Heart right ventricle (tissue), 16 donors: ENCODE measurements at regions not wholly inside any gene's neighbourhood (a gene's known extent, or its start where the extent isn't known, plus 50 kb on each side); places are given as distances from the start of the nearest gene placed in this dataset.

ENCODE experiments used
- ATAC-seq, 8 donors: fragments of 200-7000 bp; cut with Tn5 transposase; one replicate each; pipeline ENCODE4 v1.9.1; 2020; ENCODE audit warnings: mild to moderate bottlenecking in 8 of 8, moderate library complexity in 8 of 8, moderate number of reproducible peaks in 1 of 8
- DNase-seq, 2 donors: peaks; one replicate each; pipeline ENCODE4 v3.0.0-alpha.2; 2020
- H3K27ac ChIP-seq, 10 donors: fragments of 200-600 bp; sonication (generic) in 2 of 10; one replicate each; pipeline versions ENCODE4 v1.5.0 to v1.8.0; 2020 to 2022; ENCODE audit warnings: mild to moderate bottlenecking in 3 of 10
- H3K27me3 ChIP-seq, 7 donors: fragments of 200-600 bp; one replicate each; pipeline ENCODE4 v1.8.0; 2021 to 2022; ENCODE audit warnings: mild to moderate bottlenecking in 2 of 7
- H3K36me3 ChIP-seq, 9 donors: fragments of 200-600 bp; sonication (generic) in 1 of 9; one replicate each; pipeline versions ENCODE4 v1.5.0 to v1.8.0; 2020 to 2022; ENCODE audit warnings: mild to moderate bottlenecking in 2 of 9
- H3K4me1 ChIP-seq, 9 donors: fragments of 200-600 bp; sonication (generic) in 1 of 9; one replicate each; pipeline versions ENCODE4 v1.5.0 to v1.8.0; 2020 to 2022; ENCODE audit warnings: mild to moderate bottlenecking in 4 of 9
- H3K4me3 ChIP-seq, 10 donors: fragments of 200-600 bp; sonication (generic) in 2 of 10; one replicate each; pipeline versions ENCODE4 v1.5.0 to v1.8.0; 2020 to 2022; ENCODE audit warnings: mild to moderate bottlenecking in 7 of 10, moderate library complexity in 2 of 10
- H3K9me3 ChIP-seq, 11 donors: fragments of 200-600 bp in 10 of 11; sonication (generic) in 2 of 11; one replicate each; pipeline versions ENCODE4 v1.5.0 to v1.8.0; 2013 to 2022; ENCODE audit warnings: mild to moderate bottlenecking in 2 of 11, control low read depth in 1 of 11, moderate library complexity in 1 of 11
- WGBS, 2 donors: extraction: QIAGEN DNeasy Blood & Tissue Kit; methylation state at CpG; one replicate each; pipeline ENCODE4 v1.1.7; 2013; ENCODE audit warnings: inconsistent platforms in 1 of 2; 5-methylcytosine and 5-hydroxymethylcytosine counted together
- intact Hi-C, 10 donors: fragments of 100-400 bp; cut with DNase I; formaldehyde crosslinking; loops; one replicate each; pipeline versions ENCODE4 v1.11.1 to v1.14.2; 2022
- TF ChIP-seq, protein P1 (sequence below), 9 donors: fragments of 200-600 bp; sonication (generic) in 2 of 9; IDR thresholded peaks; one replicate each; pipeline versions ENCODE4 v1.5.0 to v1.8.0; 2021 to 2022; ENCODE audit warnings: antibody characterized with exemption in 9 of 9, mild to moderate bottlenecking in 5 of 9, moderate library complexity in 1 of 9
- donor health status: Arrhythmogenic right ventricular cardiomyopathy.
- donor health status: ischemic (EF 13 %, LVEDD 7.1; RV severe dilation, severe dysfunction).
- donor health status: healthy with polysubstance abuse.
- donor health status: DM: no; HTN: yes; CAD: no.
- donor health status: DM: no; HTN: no; CAD: no.
- donor health status: ischemic (EF 25% LVEDD 6.9; RV normal size, moderate dysfunction).
- donor health status: ischemic (EF 25% LVEDD 5.7; RV mildly dilated, moderate dysfunction).
- donor health status: healthy.
- donor health status: DM: yes; HTN: yes; CAD: no.
- donor health status: Ischemic cardiomyopathy.
- donor health status: ischemic (EF 35%, LVEDD 5.7; RV mildly dilated, moderate dysfunction).
- donor health status: nonischemic (EF 11% LVEDD 7.7; RV severe dilation, severe dysfunction).
- donor health status: DM: yes; HTN: yes; CAD: no.
- donor health status: PGD.
- donor health status: ischemic (EF 29% LVEDD 5.4; RV normal size, mild dysfunction).
- donor health status: nonischemic (EF 23%, LVEDD 6.1; RV moderate dilation, normal function).

DNA sequence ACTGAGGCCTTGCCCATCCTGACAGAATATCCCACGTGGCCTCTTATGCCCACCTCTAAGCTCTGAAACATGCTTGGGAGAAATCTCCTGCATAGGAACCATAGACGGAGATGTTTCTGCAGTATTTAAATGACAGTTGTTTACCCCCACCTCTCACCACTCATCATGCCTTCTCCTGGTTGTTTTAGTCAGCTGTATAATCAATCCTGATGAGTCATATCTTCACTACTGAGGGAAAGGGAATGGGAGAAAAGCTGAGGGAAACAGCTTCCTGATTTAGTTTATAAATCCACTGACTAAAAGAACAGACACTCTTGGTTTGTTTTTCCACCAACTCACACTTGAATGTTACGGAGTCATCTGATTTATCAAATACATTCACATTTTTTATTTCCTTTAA, 113.2 kb upstream of the TENT5A start:
- Histone ChIP-seq H3K4me1 (peaks cover 0 to 16% (median 4%) of the 10 kb centered on the region in 9 donors), H3K36me3 (no peaks in the 10 kb centered on the region), H3K9me3 (no peaks in the 10 kb centered on the region), H3K27me3 (no peaks in the 10 kb centered on the region), H3K27ac (no peak overlapping the region), H3K4me3 (no peak overlapping the region)
- 65 to 72% methylated on average over 3 of the region's 3 CpGs for WGBS, 2 donors
- TF ChIP-seq, protein P1, sequence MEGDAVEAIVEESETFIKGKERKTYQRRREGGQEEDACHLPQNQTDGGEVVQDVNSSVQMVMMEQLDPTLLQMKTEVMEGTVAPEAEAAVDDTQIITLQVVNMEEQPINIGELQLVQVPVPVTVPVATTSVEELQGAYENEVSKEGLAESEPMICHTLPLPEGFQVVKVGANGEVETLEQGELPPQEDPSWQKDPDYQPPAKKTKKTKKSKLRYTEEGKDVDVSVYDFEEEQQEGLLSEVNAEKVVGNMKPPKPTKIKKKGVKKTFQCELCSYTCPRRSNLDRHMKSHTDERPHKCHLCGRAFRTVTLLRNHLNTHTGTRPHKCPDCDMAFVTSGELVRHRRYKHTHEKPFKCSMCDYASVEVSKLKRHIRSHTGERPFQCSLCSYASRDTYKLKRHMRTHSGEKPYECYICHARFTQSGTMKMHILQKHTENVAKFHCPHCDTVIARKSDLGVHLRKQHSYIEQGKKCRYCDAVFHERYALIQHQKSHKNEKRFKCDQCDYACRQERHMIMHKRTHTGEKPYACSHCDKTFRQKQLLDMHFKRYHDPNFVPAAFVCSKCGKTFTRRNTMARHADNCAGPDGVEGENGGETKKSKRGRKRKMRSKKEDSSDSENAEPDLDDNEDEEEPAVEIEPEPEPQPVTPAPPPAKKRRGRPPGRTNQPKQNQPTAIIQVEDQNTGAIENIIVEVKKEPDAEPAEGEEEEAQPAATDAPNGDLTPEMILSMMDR (IDR thresholded peaks at IDR 0.05) = no peak
- ATAC-seq = no peak
- intact Hi-C loops = no loop called here
- DNase-seq = no peak

DNA sequence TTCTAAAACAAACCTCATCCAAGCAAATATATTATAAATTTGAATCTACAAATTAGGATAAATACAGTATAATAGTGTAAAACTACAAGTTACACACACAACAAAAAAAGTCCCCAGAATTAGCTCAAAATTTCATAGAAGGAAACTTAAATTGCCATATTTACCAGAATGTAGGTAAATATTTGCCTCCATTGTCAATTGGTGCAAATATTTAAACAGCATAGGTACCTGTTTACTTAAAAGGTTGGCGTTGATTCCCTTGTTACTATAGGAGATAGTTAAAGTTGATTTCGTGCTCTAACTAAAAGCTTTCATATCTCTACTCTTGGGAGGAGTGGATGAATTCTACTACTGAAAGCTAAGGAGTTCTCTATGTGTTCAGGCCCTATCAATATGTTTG, 111.6 kb upstream of the TENT5A start:
- Histone ChIP-seq H3K9me3 (no peaks in the 10 kb centered on the region), H3K4me1 (peaks cover 0 to 30% (median 15%) of the 10 kb centered on the region in 9 donors), H3K36me3 (no peaks in the 10 kb centered on the region), H3K27me3 (no peaks in the 10 kb centered on the region), H3K27ac (no peak overlapping the region), H3K4me3 (no peak overlapping the region)
- 82 to 90% methylated on average over 2 of the region's 2 CpGs for WGBS, 2 donors
- DNase-seq (no peak), ATAC-seq (no peak)
- TF ChIP-seq, protein P1 (IDR thresholded peaks at IDR 0.05) = no peak
- intact Hi-C loops = no loop called here

DNA sequence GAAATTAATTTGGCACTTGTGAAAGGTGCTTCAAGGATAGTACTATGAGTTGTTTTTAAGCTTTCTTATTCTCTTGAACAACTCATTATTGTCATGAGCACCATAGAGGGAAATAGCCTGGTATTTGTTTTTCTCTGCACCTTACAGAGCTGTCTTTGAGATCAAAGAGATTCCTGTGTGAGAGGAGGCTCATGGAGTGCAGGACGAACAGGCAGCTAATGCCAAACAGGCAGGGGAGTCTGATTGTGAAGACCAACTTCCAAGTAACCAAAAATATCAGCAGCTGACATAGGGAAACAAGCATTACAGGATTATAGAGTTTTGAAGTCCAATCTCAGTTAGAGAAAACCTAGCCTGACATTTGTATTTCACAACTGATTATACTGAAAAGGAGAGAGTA, 110.6 kb upstream of the TENT5A start:
- DNase-seq = no peak
- Histone ChIP-seq H3K27me3 (no peaks in the 10 kb centered on the region), H3K27ac (peak overlapping the region in 2 of 10 donors; percentile 16 to 26), H3K36me3 (no peaks in the 10 kb centered on the region), H3K4me1 (peaks cover 3 to 40% (median 19%) of the 10 kb centered on the region in 9 donors), H3K9me3 (no peaks in the 10 kb centered on the region), H3K4me3 (no peak overlapping the region)
- intact Hi-C loops = no loop called here
- no peak for ATAC-seq
- TF ChIP-seq, protein P1 (IDR thresholded peaks at IDR 0.05) = no peak
- 33 to 36% methylated on average over 1 of the region's 1 CpG for WGBS, 2 donors

DNA sequence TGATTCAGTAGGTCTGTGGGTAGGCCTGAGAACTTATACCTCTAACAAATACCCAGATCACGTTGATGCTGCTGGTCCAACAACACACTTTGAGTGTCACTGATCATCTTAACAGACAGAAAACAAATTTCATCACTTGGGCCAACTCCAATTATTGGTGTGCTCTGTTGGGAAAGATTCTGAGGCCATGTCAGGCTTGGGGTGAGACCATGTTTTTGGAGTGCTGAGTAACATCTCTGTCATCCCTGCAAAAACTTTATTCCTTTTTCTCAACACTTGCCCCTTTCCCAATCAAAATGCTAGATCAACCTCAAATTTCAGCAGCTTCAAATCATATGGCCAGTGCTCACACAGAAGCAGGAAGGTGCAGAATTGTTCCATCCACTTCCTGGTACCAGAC, 108.8 kb upstream of the TENT5A start:
- ATAC-seq (no peak), DNase-seq (no peak)
- intact Hi-C loops = no loop called here
- 74 to 88% methylated on average over 1 of the region's 1 CpG for WGBS, 2 donors
- Histone ChIP-seq H3K27ac (peak overlapping the region in 5 of 10 donors; percentile 26 to 57 (median 30)), H3K4me3 (no peak overlapping the region), H3K4me1 (peaks cover 3 to 47% (median 21%) of the 10 kb centered on the region in 9 donors), H3K36me3 (no peaks in the 10 kb centered on the region), H3K27me3 (no peaks in the 10 kb centered on the region), H3K9me3 (no peaks in the 10 kb centered on the region)
- TF ChIP-seq, protein P1 (IDR thresholded peaks at IDR 0.05) = no peak
